HG02642 (cell line): ENCODE measurements at regions not wholly inside any gene's neighbourhood (a gene's known extent, or its start where the extent isn't known, plus 50 kb on each side); places are given as distances from the start of the nearest gene placed in this dataset.

ENCODE experiments used
- ATAC-seq: cut with Tn5 transposase; IDR thresholded peaks from one replicate; pipeline ENCODE4 v1.9.1; 2021; ENCODE audit warnings: mild to moderate bottlenecking; ENCODE audit not compliant: unreplicated experiment, poor library complexity

DNA sequence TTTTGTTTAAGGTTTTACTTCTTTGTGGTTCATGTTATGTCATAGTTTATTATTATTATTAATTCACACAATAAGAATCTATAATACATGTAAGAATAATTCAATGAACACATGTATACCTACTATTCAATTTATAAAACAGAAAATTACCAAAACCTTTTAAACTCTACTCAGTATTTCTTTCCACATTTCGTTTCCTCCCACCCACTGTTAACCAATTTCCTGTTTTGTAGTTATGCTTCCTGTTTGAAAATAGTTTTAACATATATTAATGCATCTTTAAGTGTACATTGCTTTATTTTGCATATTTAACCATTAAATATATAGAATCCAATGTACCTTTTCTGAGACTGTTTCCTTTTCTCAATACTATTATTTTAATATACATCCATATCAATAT, 397.9 kb upstream of the SPTLC3 start:
- no peak for ATAC-seq

DNA sequence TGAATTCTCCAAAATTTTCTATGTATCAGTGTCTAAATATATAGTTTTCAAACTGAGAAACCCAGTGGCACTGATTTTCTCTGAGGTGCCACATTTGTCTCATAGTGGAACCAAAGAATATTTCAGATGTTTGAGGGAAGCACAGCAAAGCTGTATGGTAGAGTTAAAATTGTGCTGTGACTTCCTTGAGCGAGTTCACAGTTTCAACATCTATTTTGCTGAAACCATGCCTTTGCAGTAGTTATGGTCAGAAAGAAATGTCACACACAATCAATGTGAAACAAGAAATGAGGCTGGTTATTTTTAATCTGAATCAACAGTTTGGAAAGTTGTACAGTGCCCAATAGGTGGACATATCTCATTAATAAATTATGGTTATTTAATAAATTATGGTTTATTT, 394.0 kb upstream of the SPTLC3 start:
- no peak for ATAC-seq

- no peak for ATAC-seq
Observed at GRCh38 chr20:12617076-12617475, 391.7 kb upstream of the SPTLC3 start.

- no peak for ATAC-seq
Observed at GRCh38 chr20:12623870-12624269, 384.9 kb upstream of the SPTLC3 start.

DNA sequence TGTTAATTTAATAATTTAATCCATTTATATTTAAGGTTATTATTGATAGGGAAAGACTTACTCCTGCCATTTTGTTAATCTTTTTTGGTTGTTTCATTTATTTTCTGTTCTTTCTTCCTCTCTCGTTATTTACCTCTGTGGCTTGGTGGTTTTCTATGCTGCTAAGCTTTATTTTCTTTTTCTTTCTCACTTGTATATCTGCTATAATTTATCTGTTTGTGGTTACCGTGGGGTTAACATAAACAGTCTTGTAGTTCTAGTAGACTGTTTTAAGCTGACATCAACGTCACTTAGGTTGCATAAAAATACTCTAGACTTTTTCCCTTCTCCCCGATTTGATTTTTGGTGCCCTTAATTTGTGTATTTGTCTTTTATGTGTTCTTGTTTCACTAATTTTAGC, 381.3 kb upstream of the SPTLC3 start:
- no peak for ATAC-seq

GRCh38 chr20:12638633-12639312, 370.0 kb upstream of the SPTLC3 start:
- no peak for ATAC-seq

DNA sequence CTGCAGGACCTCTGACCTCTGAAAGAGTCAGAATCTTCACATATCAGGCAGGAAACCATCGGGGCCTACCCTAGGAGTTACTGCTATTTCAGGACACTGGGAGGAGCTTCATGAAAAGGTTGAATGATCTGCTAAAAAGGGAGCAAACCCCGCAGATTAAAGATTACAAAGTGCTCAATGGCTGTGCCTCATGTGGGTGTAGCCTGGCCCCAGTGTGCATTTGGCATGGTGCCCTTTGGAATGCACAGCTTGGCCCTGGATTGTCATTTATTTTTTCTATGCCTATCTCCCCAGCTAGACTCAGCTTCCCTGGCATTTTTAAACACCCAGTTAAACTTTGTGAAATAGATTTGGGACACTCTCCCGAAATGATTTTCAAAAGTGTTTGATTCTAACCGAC, 368.5 kb upstream of the SPTLC3 start:
- ATAC-seq = no peak

- no peak for ATAC-seq
Observed at GRCh38 chr20:12641619-12642018, 367.2 kb upstream of the SPTLC3 start.

DNA sequence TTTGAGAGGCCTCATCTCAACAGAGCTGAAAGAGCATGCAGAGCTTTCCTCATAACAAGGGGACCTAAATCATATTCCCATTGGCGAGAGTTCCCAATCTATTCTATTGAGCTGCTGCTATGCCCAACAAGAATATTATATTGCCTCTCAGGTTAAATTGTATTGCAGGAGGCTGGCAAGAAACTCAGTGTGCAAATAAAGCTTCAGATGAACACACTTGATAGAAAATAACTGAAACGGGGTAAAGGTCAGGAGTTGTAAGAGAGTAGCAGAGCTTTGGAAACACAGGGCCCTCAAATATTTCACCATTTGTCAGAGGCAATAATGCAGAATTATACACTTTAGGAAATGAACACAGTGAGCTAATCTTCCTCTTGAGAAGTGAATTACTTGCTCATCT, 364.3 kb upstream of the SPTLC3 start:
- no peak for ATAC-seq

- ATAC-seq = no peak
Observed at GRCh38 chr20:12649234-12649633, 359.5 kb upstream of the SPTLC3 start.

GRCh38 chr20:12653642-12654041, 355.1 kb upstream of the SPTLC3 start:
- ATAC-seq = no peak

GRCh38 chr20:12659942-12660341, 348.8 kb upstream of the SPTLC3 start:
- no peak for ATAC-seq

DNA sequence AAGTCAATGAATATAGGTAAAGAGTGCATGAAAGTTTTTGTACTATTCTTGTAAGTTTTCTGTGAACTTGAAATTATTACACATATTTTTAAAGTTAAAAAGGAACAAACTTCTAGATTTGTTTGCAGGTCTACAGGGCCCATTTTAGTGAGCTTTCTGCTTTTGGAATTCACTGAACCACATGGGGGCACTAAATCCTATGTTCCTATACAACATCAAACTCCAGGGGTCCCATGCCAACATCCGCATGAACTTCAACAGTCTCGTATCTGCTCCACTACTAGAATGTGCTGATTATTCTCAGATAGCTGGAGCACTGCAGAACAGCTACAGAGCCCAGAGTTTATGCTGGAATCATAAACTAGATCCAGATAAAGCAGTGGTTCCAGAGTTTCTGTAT, 347.9 kb upstream of the SPTLC3 start:
- no peak for ATAC-seq

GRCh38 chr20:12670301-12670700, 338.5 kb upstream of the SPTLC3 start:
- ATAC-seq = no peak

- ATAC-seq = no peak
Observed at GRCh38 chr20:12673352-12673751, 335.4 kb upstream of the SPTLC3 start.

- no peak for ATAC-seq
Observed at GRCh38 chr20:12677925-12678324, 330.8 kb upstream of the SPTLC3 start.

DNA sequence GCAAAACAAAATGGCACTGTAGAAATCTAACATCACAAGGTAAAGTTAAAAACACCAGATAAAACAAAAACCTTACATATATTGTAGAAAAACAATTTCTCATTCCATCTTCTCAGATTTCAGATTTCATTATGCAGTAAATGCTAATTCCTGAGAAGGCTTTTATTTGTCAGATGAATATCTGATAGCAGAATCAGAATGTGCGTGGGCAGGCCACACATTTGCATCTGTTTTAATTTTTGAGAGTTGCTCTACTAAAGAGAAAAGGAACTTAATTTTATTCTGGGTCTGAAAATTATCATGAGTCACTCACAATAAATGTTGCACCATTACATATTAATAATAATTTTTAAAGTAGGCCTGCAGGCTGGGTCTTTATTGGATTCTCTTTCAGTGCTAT, 329.3 kb upstream of the SPTLC3 start:
- no peak for ATAC-seq

DNA sequence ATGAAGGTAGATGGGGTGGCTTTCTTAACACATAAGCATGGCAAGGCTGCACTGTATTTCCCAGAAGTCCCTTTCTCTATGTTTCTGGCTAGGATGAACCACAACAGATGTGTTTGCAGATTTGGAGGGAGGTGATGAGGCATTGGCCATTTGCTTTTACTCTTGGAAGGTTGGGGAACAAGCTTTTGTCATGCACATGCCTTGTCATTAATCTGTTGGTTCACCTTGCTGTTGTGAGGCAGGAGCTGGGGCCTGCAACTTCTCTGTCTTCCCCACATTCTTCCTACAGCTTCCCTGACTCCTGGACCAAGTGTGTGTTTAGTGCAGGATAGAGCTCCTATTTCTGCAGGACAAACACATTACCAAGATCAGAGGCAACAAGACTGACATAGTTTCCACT, 326.2 kb upstream of the SPTLC3 start:
- ATAC-seq = no peak

DNA sequence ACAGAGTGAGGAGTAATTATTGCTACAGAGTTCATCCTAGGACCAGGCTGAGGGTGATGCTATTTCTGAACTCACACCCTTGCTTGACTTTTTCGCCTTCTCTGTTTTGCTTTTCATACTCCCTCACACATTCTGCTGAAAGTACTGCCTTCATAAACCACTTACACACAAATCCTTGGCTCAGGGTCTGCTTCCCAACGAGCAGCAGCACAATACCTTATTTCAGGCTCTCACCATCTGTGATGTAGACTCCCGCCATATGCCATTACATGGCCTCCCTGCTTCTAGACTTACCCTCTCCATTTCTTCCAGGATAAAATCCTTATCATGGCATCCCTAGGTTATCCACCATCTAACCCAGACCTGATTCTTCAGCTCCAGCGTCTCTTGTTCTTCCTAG, 321.3 kb upstream of the SPTLC3 start:
- ATAC-seq = no peak

DNA sequence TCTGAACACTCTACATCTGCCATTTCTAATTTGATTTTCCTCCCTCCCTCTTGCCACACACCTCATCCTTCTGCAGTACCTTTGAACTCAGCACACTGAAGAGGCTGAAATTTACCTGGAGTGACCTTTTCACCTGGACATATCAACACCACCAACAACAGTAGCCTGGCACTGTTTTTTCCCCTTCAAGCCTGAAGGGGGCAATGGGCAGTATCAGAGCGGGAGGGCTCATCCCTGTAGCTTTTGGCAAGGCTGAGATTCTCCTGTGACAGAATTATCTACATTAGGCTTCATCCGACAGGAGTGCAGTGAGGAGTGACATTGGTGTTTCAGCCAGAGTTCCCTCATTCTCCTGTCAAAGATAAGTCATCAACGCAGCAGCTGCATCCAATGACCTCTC, 312.8 kb upstream of the SPTLC3 start:
- ATAC-seq = no peak

DNA sequence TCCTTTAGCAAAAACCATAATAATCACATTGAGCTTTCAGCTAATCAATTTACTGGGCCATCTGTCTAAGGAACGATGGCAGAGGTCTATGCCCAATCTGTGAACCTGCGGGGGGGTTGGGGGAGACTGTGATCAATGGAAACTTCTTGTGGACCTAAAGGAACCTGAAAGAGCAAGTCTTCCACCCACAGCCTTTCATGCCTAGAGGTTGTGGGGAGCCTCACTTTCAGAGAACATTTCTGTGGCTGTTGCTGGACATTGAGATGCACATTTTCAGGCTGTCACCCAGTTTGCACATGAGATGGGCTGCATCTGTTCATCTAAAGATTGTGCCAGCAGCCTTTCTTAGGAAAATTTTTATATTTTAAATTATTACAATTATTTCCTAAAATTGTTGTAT, 310.0 kb upstream of the SPTLC3 start:
- ATAC-seq = no peak

- no peak for ATAC-seq
Observed at GRCh38 chr20:12699374-12700228, 309.2 kb upstream of the SPTLC3 start.
